ENCODE measurements at regions not wholly inside any gene's neighbourhood (a gene's known extent, or its start where the extent isn't known, plus 50 kb on each side); places are given as distances from the start of the nearest gene placed in this dataset.

GRCh38 chr3:193140381-193140780, 100.6 kb upstream of the PLAAT1 start:
- Histone ChIP-seq H2BK15ac (ENCODE audit: low read length) (no peak overlapping the region), H3K27ac (ENCODE audit: low read depth, low read length) (no peak overlapping the region), H2BK12ac (ENCODE audit: low read depth, low read length) (no peak overlapping the region), H3K4me3 (ENCODE audit: extremely low read depth in 1 of 4, insufficient read depth in 2 of 4, low read depth in 3 of 4, low read length in 4 of 4) (no peak overlapping the region), H2BK20ac (ENCODE audit: low read length) (no peak overlapping the region), H3K79me1 (ENCODE audit: low read depth, low read length) (no peaks in the 10 kb centered on the region), H3K23ac (ENCODE audit: insufficient read length) (no peak overlapping the region), H4K20me1 (replicated peaks in 1 of 2; ENCODE audit: control insufficient read depth in 1 of 2, insufficient read depth in 2 of 2, low read length in 2 of 2) (no peaks in the 10 kb centered on the region), H3K27me3 (replicated peaks in 1 of 4; ENCODE audit: control insufficient read depth in 3 of 4, extremely low read depth in 1 of 4, insufficient read depth in 3 of 4, low read length in 3 of 4) (no peaks in the 10 kb centered on the region), H3K56ac (replicated peaks; ENCODE audit: insufficient read length, low read depth, low read length) (no peak overlapping the region), H4K91ac (replicated peaks; ENCODE audit: insufficient read length, low read length) (no peak overlapping the region), H3K4me2 (ENCODE audit: insufficient read depth in 1 of 2, low read depth in 2 of 2, low read length in 2 of 2) (no peak overlapping the region), H3K4me1 (replicated peaks in 1 of 4; ENCODE audit: control insufficient read depth in 3 of 4, insufficient read depth in 4 of 4, low read length in 3 of 4) (no peaks in the 10 kb centered on the region), H3K9me3 (ENCODE audit: insufficient read depth in 2 of 2, low read depth in 1 of 2, low read length in 1 of 2) (no peaks in the 10 kb centered on the region), H4K8ac (ENCODE audit: extremely low read depth, insufficient read depth, low read length) (no peak overlapping the region), H3K36me3 (ENCODE audit: control insufficient read depth in 2 of 4, insufficient read depth in 4 of 4, low read length in 3 of 4) (no peaks in the 10 kb centered on the region), H3K9ac (replicated peaks in 1 of 4; ENCODE audit: extremely low read depth in 1 of 4, low read depth in 3 of 4, low read length in 3 of 4) (no peak overlapping the region), H2BK120ac (replicated peaks; ENCODE audit: low read depth, low read length) (no peak overlapping the region), H2BK5ac (ENCODE audit: low read depth, low read length) (no peak overlapping the region), H3K23me2 (ENCODE audit: low read depth, low read length) (no peaks in the 10 kb centered on the region), H2AK5ac (ENCODE audit: low read depth, low read length) (no peak overlapping the region), H4K5ac (ENCODE audit: insufficient read length, low read depth, low read length) (no peak overlapping the region), H3K4ac (replicated peaks; ENCODE audit: insufficient read length, low read depth, low read length) (no peak overlapping the region), H3K18ac (ENCODE audit: extremely low read depth, low read length) (no peak overlapping the region), H3K14ac (ENCODE audit: insufficient read length) (no peak overlapping the region), H2AFZ (ENCODE audit: low read length) (peak overlapping the region; percentile 70; the same call in 1 of the 2 replicates), H3K79me2 (ENCODE audit: control insufficient read depth in 1 of 2, insufficient read depth in 2 of 2, low read length in 2 of 2) (no peaks in the 10 kb centered on the region)
- DNase-seq (ENCODE audit: low read depth in 1 of 2, low spot score in 2 of 2) (no peak), FAIRE-seq (no peak)
- POLR2A ChIA-PET (ENCODE audit: partially characterized antibody), result no interaction called here
- CTCF ChIA-PET (ENCODE audit: partially characterized antibody), result no interaction called here
- 93% methylated on average over 2 of the region's 2 CpGs; no CpG with 5 or more reads in 1 of the 2 experiments for WGBS, 2 experiments (ENCODE audit: extremely low coverage in 1 of 2, insufficient coverage in 1 of 2, insufficient read length in 1 of 2, insufficient replicate concordance in 2 of 2, low coverage in 1 of 2, low lambda C conversion rate in 2 of 2, missing lambda C conversion rate in 1 of 2)
- TF ChIP-seq E2F6 (IDR thresholded peaks at IDR 0.05) (no peak), TCF12 (IDR thresholded peaks at IDR 0.05; ENCODE audit: low read depth, low read length) (no peak), SIN3A (conservative IDR thresholded peaks at IDR 0.05 in 1 of 2, IDR thresholded peaks at IDR 0.05 in 1 of 2; ENCODE audit: low read depth in 1 of 2, low read length in 2 of 2) (no peak), EGR1 (IDR thresholded peaks at IDR 0.05; ENCODE audit: borderline replicate concordance, low read depth, low read length) (no peak), MAFK (IDR thresholded peaks at IDR 0.05; ENCODE audit: low read depth, low read length) (no peak), ZNF274 (IDR thresholded peaks at IDR 0.05; ENCODE audit: borderline replicate concordance, extremely low read depth, low read length) (no peak), TAF7 (optimal IDR thresholded peaks at IDR 0.05; ENCODE audit: borderline replicate concordance, low read depth, low read length) (no peak), HDAC2 (IDR thresholded peaks at IDR 0.05; ENCODE audit: borderline replicate concordance in 1 of 2, low read depth in 2 of 2, low read length in 2 of 2) (no peak), KDM5A (IDR thresholded peaks at IDR 0.05; ENCODE audit: low read length) (no peak), CREB1 (IDR thresholded peaks at IDR 0.05) (no peak), SP2 (IDR thresholded peaks at IDR 0.05; ENCODE audit: low read length) (no peak)
- TF ChIP-seq, protein P1, sequence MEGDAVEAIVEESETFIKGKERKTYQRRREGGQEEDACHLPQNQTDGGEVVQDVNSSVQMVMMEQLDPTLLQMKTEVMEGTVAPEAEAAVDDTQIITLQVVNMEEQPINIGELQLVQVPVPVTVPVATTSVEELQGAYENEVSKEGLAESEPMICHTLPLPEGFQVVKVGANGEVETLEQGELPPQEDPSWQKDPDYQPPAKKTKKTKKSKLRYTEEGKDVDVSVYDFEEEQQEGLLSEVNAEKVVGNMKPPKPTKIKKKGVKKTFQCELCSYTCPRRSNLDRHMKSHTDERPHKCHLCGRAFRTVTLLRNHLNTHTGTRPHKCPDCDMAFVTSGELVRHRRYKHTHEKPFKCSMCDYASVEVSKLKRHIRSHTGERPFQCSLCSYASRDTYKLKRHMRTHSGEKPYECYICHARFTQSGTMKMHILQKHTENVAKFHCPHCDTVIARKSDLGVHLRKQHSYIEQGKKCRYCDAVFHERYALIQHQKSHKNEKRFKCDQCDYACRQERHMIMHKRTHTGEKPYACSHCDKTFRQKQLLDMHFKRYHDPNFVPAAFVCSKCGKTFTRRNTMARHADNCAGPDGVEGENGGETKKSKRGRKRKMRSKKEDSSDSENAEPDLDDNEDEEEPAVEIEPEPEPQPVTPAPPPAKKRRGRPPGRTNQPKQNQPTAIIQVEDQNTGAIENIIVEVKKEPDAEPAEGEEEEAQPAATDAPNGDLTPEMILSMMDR (IDR thresholded peaks at IDR 0.05; ENCODE audit: control extremely low read depth in 1 of 3, insufficient read depth in 1 of 3, low read depth in 1 of 3, low read length in 3 of 3), result no peak
